ENCODE measurements at regions not wholly inside any gene's neighbourhood (a gene's known extent, or its start where the extent isn't known, plus 50 kb on each side); places are given as distances from the start of the nearest gene placed in this dataset.

DNA sequence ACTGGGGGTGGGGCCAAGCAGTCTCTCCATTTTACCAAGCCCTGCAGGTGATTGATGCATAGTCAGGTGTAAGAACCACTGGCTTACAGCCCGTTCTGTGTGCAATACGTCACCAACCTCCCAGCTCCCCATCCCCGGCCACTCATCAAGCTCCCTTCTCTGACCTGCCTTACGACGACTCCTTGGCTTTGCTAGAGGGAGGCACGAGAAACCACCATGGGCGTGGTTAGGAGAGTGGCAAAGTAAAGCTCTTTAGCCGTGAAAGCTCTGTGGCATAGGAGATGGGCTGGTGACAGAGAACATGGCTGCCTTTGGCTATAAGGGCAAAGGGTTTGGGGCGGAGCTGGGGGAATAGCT is 109.1 kb downstream of the BDH1 start:
- TF ChIP-seq, protein P1, sequence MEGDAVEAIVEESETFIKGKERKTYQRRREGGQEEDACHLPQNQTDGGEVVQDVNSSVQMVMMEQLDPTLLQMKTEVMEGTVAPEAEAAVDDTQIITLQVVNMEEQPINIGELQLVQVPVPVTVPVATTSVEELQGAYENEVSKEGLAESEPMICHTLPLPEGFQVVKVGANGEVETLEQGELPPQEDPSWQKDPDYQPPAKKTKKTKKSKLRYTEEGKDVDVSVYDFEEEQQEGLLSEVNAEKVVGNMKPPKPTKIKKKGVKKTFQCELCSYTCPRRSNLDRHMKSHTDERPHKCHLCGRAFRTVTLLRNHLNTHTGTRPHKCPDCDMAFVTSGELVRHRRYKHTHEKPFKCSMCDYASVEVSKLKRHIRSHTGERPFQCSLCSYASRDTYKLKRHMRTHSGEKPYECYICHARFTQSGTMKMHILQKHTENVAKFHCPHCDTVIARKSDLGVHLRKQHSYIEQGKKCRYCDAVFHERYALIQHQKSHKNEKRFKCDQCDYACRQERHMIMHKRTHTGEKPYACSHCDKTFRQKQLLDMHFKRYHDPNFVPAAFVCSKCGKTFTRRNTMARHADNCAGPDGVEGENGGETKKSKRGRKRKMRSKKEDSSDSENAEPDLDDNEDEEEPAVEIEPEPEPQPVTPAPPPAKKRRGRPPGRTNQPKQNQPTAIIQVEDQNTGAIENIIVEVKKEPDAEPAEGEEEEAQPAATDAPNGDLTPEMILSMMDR (IDR thresholded peaks at IDR 0.05; ENCODE audit: low read depth, low read length, poor library complexity, severe bottlenecking), result no peak
- TF ChIP-seq EZH2phosphoT487 (IDR thresholded peaks at IDR 0.05; ENCODE audit: borderline replicate concordance, low read length), result no peak
